ENCODE measurements at regions not wholly inside any gene's neighbourhood (a gene's known extent, or its start where the extent isn't known, plus 50 kb on each side); places are given as distances from the start of the nearest gene placed in this dataset.

DNA sequence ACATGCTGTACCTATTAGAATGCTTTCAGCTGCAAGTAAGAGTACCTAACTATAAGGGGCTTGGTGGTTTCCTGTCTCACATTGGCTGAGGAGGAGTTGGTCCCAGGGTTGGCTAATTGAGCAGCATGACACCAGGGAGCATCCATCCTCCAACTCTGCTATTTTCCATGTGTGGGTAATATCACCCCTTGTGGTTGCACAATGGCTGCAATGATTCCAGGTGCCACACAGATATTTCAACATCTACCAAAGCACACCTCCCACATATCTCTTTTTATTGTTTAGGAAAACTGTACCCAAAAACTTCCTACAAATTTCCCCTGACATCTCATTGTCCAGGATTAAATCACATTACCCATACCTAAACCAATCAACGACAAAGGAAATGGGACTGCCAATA, 118.0 kb upstream of the EEA1 start:
- no CpG with 5 or more reads among the region's 1 CpG for WGBS, 2 experiments (ENCODE audit: extremely low coverage in 2 of 2, insufficient read length in 1 of 2)

More for the DNA sequence above, 118.0 kb upstream of the EEA1 start:
- dilution Hi-C loops (cut with HindIII; ENCODE audit: low sequenced_read_pairs, unreplicated experiment) (no loop called here), intact Hi-C loops (cut with micrococcal nuclease) (no loop called here), in situ Hi-C loops (cut with MboI; ENCODE audit: low sequenced_read_pairs) (no loop called here)
- Histone ChIP-seq H3K9me3 (ENCODE audit: control insufficient read depth, insufficient read depth, low read length) (no peaks in the 10 kb centered on the region), H3K4me1 (ENCODE audit: control insufficient read depth, insufficient read depth, low read length) (peaks cover 2% of the 10 kb centered on the region), H3K27ac (ENCODE audit: insufficient read depth, low read length) (no peak overlapping the region), H3K4ac (ENCODE audit: low read depth, low read length) (no peak overlapping the region), H3K9me1 (ENCODE audit: insufficient read depth, low read length) (peaks cover 4% of the 10 kb centered on the region), H3K36me3 (ENCODE audit: control insufficient read depth, insufficient read depth, low read length) (no peaks in the 10 kb centered on the region), H3K27me3 (ENCODE audit: control insufficient read depth, insufficient read depth, low read length) (no peaks in the 10 kb centered on the region), H4K5ac (ENCODE audit: low read depth, low read length) (no peak overlapping the region), H3K4me3 (ENCODE audit: insufficient read depth, low read depth, low read length) (no peak overlapping the region), H4K8ac (ENCODE audit: low read depth in 2 of 2, low read length in 2 of 2) (no peak overlapping the region), H2AK5ac (ENCODE audit: low read depth, low read length) (no peak overlapping the region), H2BK15ac (ENCODE audit: low read depth, low read length) (no peak overlapping the region), H3K56ac (ENCODE audit: extremely low read depth, insufficient read depth, low read length) (no peak overlapping the region), H3K18ac (ENCODE audit: low read depth, low read length) (no peak overlapping the region), H3K14ac (replicated peaks; ENCODE audit: low read depth, low read length) (no peak overlapping the region), H3K9ac (ENCODE audit: low read depth, low read length) (no peak overlapping the region), H2BK20ac (ENCODE audit: low read depth, low read length) (no peak overlapping the region), H4K91ac (ENCODE audit: insufficient read depth, low read depth, low read length) (no peak overlapping the region), H4K20me1 (ENCODE audit: insufficient read depth, low read length) (no peaks in the 10 kb centered on the region), H2BK120ac (ENCODE audit: low read depth, low read length) (no peak overlapping the region), H3K79me1 (ENCODE audit: low read depth in 1 of 2, low read length in 2 of 2) (no peaks in the 10 kb centered on the region), H3K23ac (ENCODE audit: low read depth, low read length) (no peak overlapping the region), H2AFZ (replicated peaks; ENCODE audit: low read length, poor library complexity) (no peak overlapping the region), H2BK5ac (ENCODE audit: low read depth, low read length, poor library complexity, severe bottlenecking) (no peak overlapping the region), H2AK9ac (replicated peaks; ENCODE audit: low read depth, low read length, poor library complexity) (no peak overlapping the region), H3K4me2 (ENCODE audit: low read depth, low read length) (no peak overlapping the region)
- CTCF ChIA-PET: no interaction called here
- ATAC-seq (ENCODE audit: low read depth) (no peak), DNase-seq (no peak)
- peak; percentile 40; the same call in 1 of the 2 replicates for TF ChIP-seq CEBPB (IDR thresholded peaks at IDR 0.05; ENCODE audit: low read depth, low read length)
- TF ChIP-seq RAD21 (IDR thresholded peaks at IDR 0.05; ENCODE audit: low read length): no peak
- BruUV-seq (replicated peaks): no TSS peak
- POLR2A ChIA-PET (ENCODE audit: unreplicated experiment): no interaction called here

Data from IMR-90 (cell line).